HG03064 (cell line): ENCODE measurements at regions not wholly inside any gene's neighbourhood (a gene's known extent, or its start where the extent isn't known, plus 50 kb on each side); places are given as distances from the start of the nearest gene placed in this dataset.
"Not testable (repeated sequence)": the region's sequence is repeated elsewhere in the genome, so short reads cannot be mapped to it uniquely, and the experiment has no call there.

Source experiments
- ATAC-seq: cut with Tn5 transposase; IDR thresholded peaks from one replicate; pipeline ENCODE4 v1.9.1; 2021; ENCODE audit warnings: low read depth; ENCODE audit not compliant: unreplicated experiment

DNA sequence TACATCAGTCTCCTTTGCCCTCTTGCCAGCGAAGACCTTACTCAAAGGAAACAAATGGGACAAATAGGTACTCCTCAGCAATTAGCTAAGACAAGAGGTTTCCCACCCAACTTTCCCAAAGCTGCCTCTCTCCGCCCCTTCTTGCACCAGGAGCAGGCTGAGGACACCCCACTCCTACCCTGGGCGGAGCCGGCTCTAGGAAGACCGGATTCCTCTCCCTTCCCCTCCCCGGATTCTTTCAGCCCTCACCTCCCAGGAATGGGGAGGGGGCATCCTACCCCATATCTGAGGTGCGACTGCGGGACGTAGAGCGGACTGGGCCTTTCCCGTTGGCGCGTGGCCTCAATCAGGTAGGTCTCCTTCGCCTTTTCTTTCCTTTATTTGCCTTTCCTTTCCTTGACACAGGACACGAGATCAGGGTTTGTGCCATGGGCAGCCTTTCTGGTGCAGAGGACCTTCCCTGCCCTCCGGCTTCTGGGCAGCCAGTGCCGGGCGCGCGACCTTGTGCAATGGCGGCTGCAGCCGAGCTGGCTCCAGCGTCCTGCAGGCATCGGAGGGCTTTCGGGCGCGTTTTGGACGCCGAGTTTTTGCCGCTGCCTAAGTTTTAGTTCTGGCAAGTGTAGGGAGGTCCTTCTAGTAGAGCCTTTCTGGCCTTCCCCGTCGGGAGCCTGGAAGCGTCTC is 279.9 kb downstream of the PLS3 start:
- not testable (repeated sequence) for ATAC-seq

DNA sequence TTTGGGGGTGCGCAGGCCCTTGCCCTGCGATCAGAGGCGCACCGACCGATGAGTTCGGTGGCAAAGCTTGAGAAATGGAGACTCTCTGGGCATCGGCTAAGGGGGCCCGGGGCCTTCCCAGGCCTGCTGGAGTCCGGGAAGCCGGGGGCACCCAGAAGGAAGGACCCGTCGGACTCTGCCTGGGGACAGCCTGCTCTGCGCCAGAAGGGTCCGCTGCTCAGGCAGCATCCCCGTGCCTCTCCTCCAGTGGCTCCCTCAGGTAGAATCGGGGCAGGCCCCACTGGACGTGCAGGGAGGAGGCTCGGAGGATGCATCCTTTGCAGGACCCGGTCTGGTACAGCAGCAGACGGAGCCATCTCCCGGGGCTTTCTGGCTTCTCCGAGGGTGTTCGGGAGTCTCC is 290.0 kb downstream of the PLS3 start:
- ATAC-seq: not testable (repeated sequence)

DNA sequence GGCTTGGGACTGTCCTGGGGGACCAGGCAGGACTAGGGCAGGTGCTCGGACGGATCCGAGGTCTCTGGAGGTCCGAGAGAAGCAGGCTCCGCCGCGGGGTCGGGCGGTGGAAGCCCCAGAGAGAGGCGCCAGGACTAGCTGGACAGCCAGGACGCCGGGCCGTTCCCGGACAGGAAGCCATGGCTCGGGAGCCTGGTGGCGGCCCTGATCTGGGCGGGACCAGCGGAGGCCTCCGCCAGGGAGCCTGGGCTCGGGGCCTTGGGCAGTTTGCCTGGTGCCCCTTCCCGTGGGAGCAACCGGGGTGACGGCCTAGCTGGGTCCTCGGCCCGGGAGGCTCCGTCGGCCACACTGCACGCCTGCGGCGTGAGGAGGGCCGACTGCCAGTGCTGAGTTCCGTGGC is 292.3 kb downstream of the PLS3 start:
- ATAC-seq: not testable (repeated sequence)

DNA sequence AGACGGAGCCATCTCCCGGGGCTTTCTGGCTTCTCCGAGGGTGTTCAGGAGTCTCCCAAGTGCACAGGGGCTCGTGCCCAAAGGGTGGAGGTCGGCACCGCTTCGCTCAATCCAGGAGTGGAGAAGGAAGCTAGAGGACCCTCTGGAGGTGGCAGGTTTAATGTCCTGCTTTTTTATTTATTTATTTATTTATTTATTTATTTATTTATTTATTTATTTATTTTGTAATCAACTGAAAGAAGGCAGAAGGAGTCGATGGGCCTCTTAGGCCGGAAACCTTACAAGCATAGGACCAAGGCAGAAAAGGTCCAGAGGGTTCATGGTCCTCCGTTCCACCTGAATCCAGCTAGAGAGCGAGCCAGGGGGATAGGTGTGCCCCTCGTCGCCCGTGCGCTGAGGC is 289.4 kb upstream of the AGTR2 start:
- ATAC-seq: not testable (repeated sequence)

DNA sequence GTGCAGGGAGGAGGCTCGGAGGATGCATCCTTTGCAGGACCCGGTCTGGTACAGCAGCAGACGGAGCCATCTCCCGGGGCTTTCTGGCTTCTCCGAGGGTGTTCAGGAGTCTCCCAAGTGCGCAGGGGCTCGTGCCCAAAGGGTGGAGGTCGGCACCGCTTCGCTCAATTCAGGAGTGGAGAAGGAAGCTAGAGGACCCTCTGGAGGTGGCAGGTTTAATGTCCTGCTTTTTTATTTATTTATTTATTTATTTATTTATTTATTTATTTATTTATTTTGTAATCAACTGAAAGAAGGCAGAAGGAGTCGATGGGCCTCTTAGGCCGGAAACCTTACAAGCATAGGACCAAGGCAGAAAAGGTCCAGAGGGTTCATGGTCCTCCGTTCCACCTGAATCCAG is 286.4 kb upstream of the AGTR2 start:
- not testable (repeated sequence) for ATAC-seq

DNA sequence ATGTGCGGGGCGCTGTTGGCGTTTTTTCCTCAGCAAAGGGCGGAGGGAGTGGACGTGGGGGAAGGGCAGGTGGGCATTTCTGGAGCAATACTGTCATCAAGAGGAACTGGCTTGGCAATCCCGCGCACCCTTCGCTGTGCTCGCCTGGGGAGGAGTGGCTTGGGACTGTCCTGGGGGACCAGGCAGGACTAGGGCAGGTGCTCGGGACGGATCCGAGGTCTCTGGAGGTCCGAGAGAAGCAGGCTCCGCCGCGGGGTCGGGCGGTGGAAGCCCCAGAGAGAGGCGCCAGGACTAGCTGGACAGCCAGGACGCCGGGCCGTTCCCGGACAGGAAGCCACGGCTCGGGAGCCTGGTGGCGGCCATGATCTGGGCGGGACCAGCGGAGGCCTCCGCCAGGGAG is 282.5 kb upstream of the AGTR2 start:
- not testable (repeated sequence) for ATAC-seq

DNA sequence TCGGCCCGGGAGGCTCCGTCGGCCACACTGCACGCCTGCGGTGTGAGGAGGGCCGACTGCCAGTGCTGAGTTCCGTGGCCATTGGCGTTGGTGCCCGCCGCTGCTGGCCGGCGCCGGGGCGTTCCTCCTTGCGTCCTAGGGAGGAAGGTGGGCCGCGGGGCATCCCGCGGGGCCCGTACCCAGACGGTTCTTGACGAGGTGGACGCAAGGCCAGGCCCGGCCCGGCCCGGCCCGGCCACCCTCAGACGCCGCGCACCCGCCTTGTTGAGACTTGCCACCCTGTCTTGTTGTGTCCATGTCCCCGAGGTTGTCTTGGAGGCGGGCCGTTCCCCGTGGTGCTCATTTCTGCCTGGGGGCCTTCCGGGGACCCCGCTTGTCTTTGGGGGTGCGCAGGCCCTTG is 282.0 kb upstream of the AGTR2 start:
- not testable (repeated sequence) for ATAC-seq

DNA sequence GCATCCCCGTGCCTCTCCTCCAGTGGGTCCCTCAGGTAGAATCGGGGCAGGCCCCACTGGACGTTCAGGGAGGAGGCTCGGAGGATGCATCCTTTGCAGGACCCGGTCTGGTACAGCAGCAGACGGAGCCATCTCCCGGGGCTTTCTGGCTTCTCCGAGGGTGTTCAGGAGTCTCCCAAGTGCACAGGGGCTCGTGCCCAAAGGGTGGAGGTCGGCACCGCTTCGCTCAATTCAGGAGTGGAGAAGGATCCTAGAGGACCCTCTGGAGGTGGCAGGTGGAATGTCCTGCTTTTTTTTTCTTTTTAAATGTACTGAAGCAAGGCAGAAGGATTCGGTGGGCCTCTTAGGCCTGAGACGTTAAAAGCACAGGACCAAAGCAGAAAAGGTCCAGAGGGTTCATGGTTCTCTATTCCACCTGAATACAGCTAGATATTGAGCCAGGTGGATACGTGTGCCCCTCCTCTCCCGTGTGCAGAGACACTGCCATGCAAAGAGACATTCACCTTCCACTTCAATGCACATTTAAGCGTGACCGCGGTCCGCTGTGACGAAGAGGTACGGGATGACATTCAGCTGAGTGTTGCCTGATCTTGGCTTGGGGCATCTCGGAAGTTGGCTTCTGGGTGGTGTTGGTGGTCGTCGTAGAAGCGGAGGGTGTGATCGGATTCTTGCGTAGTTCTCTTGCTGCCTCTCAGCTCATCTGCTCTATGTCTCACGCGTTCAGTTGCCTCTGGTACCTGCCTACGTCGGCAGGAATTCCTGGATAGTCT is 281.2 kb upstream of the AGTR2 start:
- no peak for ATAC-seq

DNA sequence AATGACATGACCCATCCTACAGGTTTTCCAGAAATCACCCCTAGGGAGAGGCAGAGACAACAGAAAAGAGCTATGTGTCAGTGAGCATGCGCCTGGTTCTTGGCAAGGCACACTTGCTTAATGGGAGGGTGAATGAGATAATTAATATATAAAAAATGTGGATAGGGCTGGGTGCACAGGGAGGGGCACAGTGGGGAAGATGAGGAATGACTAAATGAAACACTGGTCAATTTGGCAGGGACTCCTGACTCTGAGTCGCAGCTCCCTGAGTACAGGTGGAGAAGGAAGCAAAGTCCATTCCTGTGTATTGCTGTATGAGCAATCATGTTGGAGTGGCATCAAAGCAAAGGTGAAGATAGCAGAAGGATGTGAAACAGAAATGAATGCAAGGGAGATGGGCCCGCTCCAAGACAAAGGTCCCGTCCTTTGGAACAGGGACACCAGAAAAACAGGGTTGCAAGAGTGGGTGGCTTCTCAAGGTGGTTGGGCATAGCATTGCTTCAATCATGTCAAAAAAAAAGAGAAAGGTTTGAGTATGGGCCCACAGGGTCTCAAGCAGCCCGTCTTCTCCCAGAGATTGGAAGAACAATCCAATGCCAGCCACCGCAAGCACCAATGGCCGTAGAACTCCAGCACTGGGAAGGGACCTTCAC is 278.4 kb upstream of the AGTR2 start:
- no peak for ATAC-seq

DNA sequence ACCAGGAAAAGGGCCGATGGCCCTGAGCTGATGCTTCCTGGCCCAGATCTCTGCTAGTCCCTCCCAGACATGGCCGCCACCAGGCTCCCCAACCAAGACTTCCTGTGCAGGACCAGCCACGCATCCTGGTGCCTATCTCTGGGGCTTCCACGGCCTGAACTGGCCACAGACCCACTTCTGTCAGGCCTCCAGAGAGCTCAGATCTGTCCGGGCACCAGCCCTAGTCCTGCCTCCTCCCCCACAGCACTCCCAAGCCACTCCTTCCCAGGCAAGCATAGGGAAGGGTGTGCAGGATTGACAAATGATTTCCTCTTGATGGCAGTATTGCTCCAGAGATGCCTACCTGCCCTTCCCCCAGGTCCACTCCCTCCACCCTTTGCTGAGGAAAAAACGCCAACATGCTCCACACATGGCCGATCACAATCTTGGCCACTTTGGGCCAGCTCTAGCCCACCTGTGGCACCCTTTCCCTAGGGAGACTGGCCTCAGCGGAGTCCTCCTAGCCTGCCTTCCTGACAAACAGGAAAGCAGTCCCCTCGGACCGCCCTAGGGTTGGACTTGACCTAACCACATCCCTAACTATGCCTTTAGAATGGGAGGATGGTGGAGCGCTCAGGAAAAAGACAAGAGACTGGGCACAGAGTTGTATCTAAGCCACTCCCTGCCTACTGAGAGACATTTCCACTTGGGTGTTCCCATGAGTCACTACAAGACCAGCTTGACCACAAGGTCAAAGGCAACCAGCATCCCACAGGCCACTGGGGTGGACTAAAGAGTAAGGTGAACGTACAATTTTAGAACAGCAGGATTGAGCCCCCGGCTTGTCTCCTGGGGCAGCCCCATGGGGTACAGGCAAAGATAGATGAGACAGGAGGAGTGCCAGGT is 277.5 kb upstream of the AGTR2 start:
- peak; percentile 66 for ATAC-seq

DNA sequence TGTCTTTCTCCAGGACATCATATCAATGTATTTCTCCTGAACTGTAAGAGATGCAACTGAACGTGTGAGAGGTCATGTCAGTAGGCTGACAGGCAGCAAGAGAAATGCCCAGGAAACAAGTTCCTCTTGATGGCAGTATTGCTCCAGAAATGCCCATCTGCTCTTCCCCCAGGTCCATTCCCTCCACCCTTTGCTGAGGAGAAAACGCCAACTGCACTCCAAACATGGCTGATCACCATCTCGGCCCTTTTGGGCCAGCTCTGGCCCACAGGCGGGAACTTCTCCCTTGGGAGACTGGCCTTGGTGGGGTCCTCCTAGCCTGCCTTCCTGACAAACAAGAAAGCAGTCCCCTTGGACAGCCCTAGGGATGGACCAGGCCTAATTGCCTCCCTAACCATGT is 276.5 kb upstream of the AGTR2 start:
- no peak for ATAC-seq

DNA sequence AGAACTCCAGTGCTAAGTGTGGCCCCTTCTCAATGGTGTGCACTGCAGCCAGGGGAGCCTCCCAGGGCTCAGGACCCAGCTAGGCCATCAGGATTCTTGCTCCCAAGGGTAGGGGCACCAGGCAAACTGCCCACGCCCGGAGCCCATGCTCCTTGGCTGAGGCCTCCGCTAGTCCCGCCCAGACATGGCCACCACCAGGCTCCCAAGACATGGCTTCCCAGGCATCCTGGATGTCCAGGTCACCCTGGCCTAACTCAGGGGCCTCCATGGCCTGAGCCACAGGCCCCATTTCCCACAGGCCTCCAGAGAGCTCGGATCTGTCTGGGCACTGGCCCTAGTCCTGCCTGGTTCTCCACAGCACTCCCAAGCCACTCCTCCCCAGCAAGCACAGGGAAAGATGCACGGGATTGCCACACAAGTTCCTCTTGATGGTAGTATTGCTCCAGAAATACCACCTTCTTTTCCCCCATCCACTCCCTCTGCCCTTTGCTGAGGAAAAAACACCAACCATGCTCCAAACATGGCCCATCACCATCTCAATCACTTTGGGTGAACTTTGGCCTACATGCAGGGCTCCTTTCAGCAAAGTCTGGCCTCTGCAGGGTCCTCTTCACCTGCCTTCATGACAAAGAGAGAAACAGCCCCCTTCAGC is 274.7 kb upstream of the AGTR2 start:
- ATAC-seq: no peak

DNA sequence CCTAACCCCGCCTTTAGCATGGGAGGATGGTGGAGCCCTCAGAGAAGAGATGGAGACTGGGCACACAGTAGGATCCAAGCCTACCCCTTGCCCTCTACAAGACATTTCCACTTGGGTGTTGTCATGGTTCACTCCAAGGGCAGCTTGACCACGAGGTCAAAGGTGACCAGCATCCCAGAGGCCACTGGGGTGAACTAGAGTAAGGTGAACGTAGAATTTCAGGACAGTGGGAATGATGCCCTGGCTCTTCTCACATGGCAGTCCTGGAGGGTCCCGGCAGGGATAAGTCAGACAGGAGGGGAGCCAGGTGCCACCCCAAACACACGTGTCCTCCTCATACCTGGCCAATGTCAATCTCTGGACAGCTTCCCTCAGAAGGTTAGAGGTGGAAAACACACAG is 274.2 kb upstream of the AGTR2 start:
- no peak for ATAC-seq

DNA sequence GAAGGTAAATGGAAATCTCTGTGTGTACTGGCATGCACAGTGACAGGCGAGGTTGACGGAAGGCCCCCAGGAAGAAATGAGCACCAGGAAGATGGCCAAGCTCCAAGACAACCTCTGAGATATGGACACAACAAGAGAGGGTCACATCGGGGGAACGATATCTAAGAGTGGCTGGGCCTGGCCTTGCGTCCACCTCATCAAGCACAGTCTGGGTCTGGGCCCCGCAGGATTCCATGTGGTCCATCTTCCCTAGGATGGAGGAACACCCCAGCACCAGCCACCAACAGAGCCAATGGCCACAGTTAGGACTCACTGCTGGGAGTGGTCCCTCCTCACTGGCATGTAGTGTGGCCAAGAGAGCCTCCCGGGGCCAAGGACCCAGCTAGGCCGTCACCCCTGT is 272.6 kb upstream of the AGTR2 start:
- no peak for ATAC-seq

DNA sequence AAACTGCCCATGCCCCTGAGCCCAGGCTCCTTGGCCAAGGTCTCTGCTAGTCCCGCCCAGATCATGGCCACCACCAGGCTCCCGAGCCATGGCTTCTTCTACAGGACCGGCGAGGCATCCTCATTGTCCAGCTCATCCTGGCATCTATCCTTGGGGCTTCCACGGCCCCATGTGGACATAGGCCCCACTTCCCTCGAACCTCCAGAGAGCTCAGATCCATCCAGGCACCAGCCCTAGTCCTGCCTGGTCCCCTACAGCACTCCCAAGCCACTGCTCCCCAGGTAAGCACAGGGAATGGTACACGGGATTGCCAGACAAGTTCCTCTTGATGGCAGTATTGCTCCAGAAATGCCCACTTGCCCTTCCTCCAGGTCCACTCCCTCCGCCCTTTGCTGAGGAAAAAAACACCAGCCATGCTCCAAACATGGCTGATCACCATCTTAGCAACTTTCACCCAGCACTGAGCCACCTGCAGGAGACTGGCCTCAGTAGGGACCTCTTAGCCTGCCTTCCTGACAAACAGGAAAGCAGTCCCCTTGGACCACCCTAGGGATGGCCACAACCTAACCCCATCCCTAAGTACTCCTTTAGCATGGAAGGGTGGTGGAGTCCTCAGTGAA is 272.1 kb upstream of the AGTR2 start:
- ATAC-seq: peak; percentile 76

DNA sequence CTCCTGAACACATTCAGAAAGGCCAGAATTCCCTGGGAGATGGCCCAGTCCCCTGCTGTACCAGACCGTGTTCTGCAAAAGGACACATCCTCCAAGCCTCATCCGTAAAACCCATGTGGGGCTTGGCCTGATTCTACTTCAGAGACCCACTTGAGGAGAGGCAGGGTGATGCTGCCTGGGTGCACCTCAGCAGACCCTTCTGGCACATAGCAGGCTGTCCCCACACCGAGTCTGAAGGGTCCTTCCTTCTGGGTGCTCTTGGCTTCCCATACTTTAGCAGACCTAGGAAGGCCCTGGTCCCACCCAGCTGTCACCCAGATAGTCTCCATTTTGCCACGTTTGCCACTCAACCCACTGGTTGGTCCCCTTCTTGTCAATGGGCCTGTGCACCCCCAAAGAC is 270.1 kb upstream of the AGTR2 start:
- ATAC-seq: no peak

DNA sequence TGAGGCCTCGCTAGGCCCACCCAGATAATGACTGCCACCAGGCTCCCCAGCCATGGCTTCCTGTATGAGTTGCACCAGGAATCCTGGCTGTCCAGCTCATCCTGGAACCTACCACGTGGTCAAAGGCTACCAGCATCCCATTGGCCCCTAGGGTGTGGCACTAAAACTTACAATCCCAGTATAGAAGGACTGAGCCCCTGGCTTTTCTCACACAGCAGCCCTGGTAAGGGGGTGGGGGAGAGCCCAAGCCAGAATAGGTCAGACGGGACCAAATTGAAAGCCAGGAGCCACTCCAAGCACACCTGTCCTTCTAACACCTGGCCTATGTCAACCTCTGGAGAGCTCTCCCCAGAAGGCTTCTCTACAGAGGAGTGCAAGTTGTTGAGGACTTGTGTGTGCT is 269.3 kb upstream of the AGTR2 start:
- no peak for ATAC-seq

DNA sequence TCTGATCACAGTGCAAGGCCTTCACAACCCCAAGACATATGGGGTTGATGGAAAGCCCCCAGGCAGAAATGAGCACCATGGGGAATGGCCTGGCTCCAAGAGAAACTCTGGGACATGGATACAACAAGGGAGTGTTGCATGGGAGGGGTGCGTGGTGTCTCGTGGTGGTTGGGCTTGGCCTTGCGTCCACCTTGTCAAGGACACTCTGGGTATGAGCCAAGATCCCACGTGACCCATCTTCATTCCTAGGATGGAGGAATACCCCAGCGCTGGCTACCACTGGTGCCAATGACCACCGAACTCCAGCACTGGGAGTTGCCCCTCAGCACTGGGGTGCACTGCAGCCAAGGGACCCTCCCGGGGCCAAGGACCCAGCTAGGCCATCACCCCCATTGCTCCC is 267.5 kb upstream of the AGTR2 start:
- no peak for ATAC-seq

DNA sequence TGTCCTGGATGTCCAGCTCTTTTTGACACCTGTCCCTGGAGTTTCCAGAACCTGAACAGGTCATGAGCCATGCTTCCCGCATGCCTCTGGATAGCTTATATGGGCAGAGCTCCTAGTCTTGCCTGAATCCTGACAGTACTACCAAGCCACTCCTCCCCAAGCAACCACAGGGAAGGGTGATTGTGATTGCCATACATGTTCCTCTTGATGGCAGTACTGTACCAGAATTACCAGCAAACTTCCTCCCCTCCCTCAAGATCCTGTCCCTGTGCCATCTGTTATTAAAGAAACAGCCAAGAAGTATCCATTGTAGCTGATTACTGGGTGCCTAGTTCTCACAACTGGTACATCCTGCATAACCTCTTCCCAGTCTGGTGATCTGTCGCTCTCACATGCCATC is 264.3 kb upstream of the AGTR2 start:
- ATAC-seq: no peak

DNA sequence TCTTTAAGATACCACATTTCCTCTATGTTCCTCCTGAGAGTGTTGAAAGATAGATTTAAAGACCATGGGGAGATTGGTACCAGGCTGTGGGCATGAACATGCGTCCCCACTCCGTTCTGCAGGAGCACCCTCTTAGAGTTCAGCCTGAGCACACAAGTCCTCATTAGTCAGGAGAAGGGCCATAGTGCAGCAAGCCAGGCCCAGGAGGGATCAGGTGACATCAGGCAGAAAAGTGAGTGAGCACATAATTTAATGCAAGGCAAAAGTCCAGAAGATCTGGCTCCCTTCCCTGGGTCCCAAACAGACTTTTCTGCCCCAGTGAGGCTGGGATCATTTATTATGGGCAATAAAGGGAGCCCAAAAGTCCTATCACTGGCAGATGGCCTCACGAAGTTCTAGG is 263.7 kb upstream of the AGTR2 start:
- no peak for ATAC-seq
